MM.1S (cell line): ENCODE measurements at regions not wholly inside any gene's neighbourhood (a gene's known extent, or its start where the extent isn't known, plus 50 kb on each side); places are given as distances from the start of the nearest gene placed in this dataset.

ENCODE experiments used
- DNase-seq: peaks from one replicate; pipeline ENCODE4 v3.0.0-alpha.2; 2015
- H2AFZ ChIP-seq: fragments of 300-600 bp; sonication (generic); 2 replicates; pipeline ENCODE4 v1.6.0; 2016; ENCODE audit warnings: antibody characterized with exemption, low read length
- H3F3A ChIP-seq: fragments of 300-600 bp; sonication (generic); 2 replicates; pipeline ENCODE4 v1.6.1; 2016; ENCODE audit warnings: mild to moderate bottlenecking, antibody characterized with exemption, low read length, moderate library complexity, mixed read lengths; ENCODE audit not compliant: insufficient read depth
- H3K27ac ChIP-seq: fragments of 300-600 bp; sonication (generic); 2 replicates; pipeline ENCODE4 v1.5.1; 2016; ENCODE audit warnings: mild to moderate bottlenecking, low read length
- H3K27me3 ChIP-seq: fragments of 300-600 bp; sonication (generic); replicated peaks from 2 replicates; pipeline ENCODE4 v1.6.0; 2016; ENCODE audit warnings: low read length; ENCODE audit not compliant: insufficient read depth
- H3K36me3 ChIP-seq: fragments of 300-600 bp; sonication (generic); replicated peaks from 2 replicates; pipeline ENCODE4 v1.6.1; 2016; ENCODE audit warnings: mild to moderate bottlenecking, low read length, mixed read lengths; ENCODE audit not compliant: insufficient read depth
- H3K4me1 ChIP-seq: fragments of 300-600 bp; sonication (generic); 2 replicates; pipeline ENCODE4 v1.6.1; 2016; ENCODE audit warnings: low read length, mixed read lengths
- H3K4me2 ChIP-seq: fragments of 300-600 bp; sonication (generic); 2 replicates; pipeline ENCODE4 v1.6.0; 2016; ENCODE audit warnings: low read depth, low read length
- H3K4me3 ChIP-seq: fragments of 300-600 bp; sonication (generic); 2 replicates; pipeline ENCODE4 v1.5.1; 2016; ENCODE audit warnings: low read length, mixed read lengths
- H3K79me2 ChIP-seq: fragments of 300-600 bp; sonication (generic); 2 replicates; pipeline ENCODE4 v1.6.1; 2016; ENCODE audit warnings: mixed run types, low read length, mixed read lengths
- H3K9ac ChIP-seq: fragments of 300-600 bp; sonication (generic); 2 replicates; pipeline ENCODE4 v1.6.1; 2016; ENCODE audit warnings: low read length, mixed read lengths
- H3K9me2 ChIP-seq: fragments of 300-600 bp; sonication (generic); replicated peaks from 2 replicates; pipeline ENCODE4 v1.6.1; 2016; ENCODE audit warnings: mild to moderate bottlenecking, low read length, mixed read lengths; ENCODE audit not compliant: insufficient read depth
- H3K9me3 ChIP-seq: fragments of 300-600 bp; sonication (generic); replicated peaks from 2 replicates; pipeline ENCODE4 v1.6.1; 2016; ENCODE audit warnings: mild to moderate bottlenecking, low read length, mixed read lengths; ENCODE audit not compliant: insufficient read depth
- H4K20me1 ChIP-seq: fragments of 300-600 bp; sonication (generic); 2 replicates; pipeline ENCODE4 v1.6.1; 2016; ENCODE audit warnings: mild to moderate bottlenecking, low read length, moderate library complexity, mixed read lengths; ENCODE audit not compliant: insufficient read depth
- CTCF ChIP-seq: fragments of 300-600 bp; sonication (generic); IDR thresholded peaks from 2 replicates; pipeline ENCODE4 v1.5.1; 2016; ENCODE audit warnings: antibody characterized with exemption, low read length, mixed read lengths
- EZH2 ChIP-seq: fragments of 300-600 bp; sonication (generic); optimal IDR thresholded peaks from 2 replicates; pipeline ENCODE3; 2017; ENCODE audit warnings: low read depth, mild to moderate bottlenecking, antibody characterized with exemption, low read length, mixed read lengths
- EZH2phosphoT487 ChIP-seq: fragments of 300-600 bp; sonication (generic); IDR thresholded peaks from 2 replicates; pipeline ENCODE4 v1.6.1; 2018; ENCODE audit warnings: antibody characterized with exemption, low read length

- no peak overlapping the region for H3K4me3 ChIP-seq
- no peak overlapping the region for H3K4me2 ChIP-seq
- no peak for DNase-seq
- TF ChIP-seq EZH2phosphoT487 (no peak), CTCF (no peak)
- H3K9me3 ChIP-seq, result no peaks in the 10 kb centered on the region
- H3K9ac ChIP-seq, result no peak overlapping the region
- no peaks in the 10 kb centered on the region for H4K20me1 ChIP-seq
- no peak overlapping the region for H2AFZ ChIP-seq
- no peak overlapping the region for H3K27ac ChIP-seq
- no peaks in the 10 kb centered on the region for H3K27me3 ChIP-seq
- peaks cover 17% of the 10 kb centered on the region for H3K4me1 ChIP-seq
- no peaks in the 10 kb centered on the region for H3F3A ChIP-seq
- H3K9me2 ChIP-seq, result no peaks in the 10 kb centered on the region
- H3K36me3 ChIP-seq, result no peaks in the 10 kb centered on the region; the same call in 1 of the 2 replicates
- peaks cover 42% of the 10 kb centered on the region for H3K79me2 ChIP-seq
Observed at GRCh38 chr11:17153757-17154156, 54.0 kb downstream of the PIK3C2A start.

GRCh38 chr11:17152306-17152705 lies 55.5 kb downstream of the PIK3C2A start:
- no peak overlapping the region for H3K4me3 ChIP-seq
- no peak for DNase-seq
- peaks cover 2% of the 10 kb centered on the region; the same call in 1 of the 2 replicates for H3K36me3 ChIP-seq
- H3K4me2 ChIP-seq, result no peak overlapping the region
- H4K20me1 ChIP-seq, result no peaks in the 10 kb centered on the region
- H3F3A ChIP-seq, result no peaks in the 10 kb centered on the region
- no peak overlapping the region for H3K27ac ChIP-seq
- TF ChIP-seq EZH2phosphoT487 (no peak), EZH2 (no peak), CTCF (no peak)
- no peaks in the 10 kb centered on the region for H3K9me2 ChIP-seq
- peaks cover 38% of the 10 kb centered on the region for H3K79me2 ChIP-seq
- no peaks in the 10 kb centered on the region for H3K27me3 ChIP-seq
- H2AFZ ChIP-seq, result no peak overlapping the region
- no peak overlapping the region for H3K9ac ChIP-seq
- H3K9me3 ChIP-seq, result no peaks in the 10 kb centered on the region
- peaks cover 24% of the 10 kb centered on the region for H3K4me1 ChIP-seq

GRCh38 chr11:17150521-17150920 lies 57.3 kb downstream of the PIK3C2A start:
- Histone ChIP-seq H3K9me3 (no peaks in the 10 kb centered on the region), H3K79me2 (peaks cover 30% of the 10 kb centered on the region), H3K4me3 (no peak overlapping the region), H3K27ac (no peak overlapping the region), H3K36me3 (peaks cover 7% of the 10 kb centered on the region; the same call in 1 of the 2 replicates), H3K9ac (no peak overlapping the region), H3K4me2 (no peak overlapping the region), H3K9me2 (no peaks in the 10 kb centered on the region), H4K20me1 (no peaks in the 10 kb centered on the region), H3K4me1 (peaks cover 33% of the 10 kb centered on the region), H3F3A (peaks cover 13% of the 10 kb centered on the region), H3K27me3 (no peaks in the 10 kb centered on the region), H2AFZ (no peak overlapping the region)
- TF ChIP-seq EZH2phosphoT487, result no peak
- TF ChIP-seq CTCF, result no peak
- no peak for TF ChIP-seq EZH2
- no peak for DNase-seq
